CD4-positive, alpha-beta T cell (primary cell): ENCODE measurements at regions not wholly inside any gene's neighbourhood (a gene's known extent, or its start where the extent isn't known, plus 50 kb on each side); places are given as distances from the start of the nearest gene placed in this dataset.

Source experiments
- ATAC-seq: fragments of 200-7000 bp; cut with Tn5 transposase; one replicate; pipeline ENCODE4 v1.10.0; 2022; ENCODE audit warnings: mild to moderate bottlenecking; ENCODE audit not compliant: poor library complexity
- CTCF ChIA-PET: fragments of 350-600 bp; sonication (Branson Sonifier 250); formaldehyde crosslinking; loops from one replicate; lab custom pipeline; 2021; ENCODE audit warnings: antibody characterized with exemption, inconsistent platforms; lab: Charles Lee
- POLR2A ChIA-PET: fragments of 350-600 bp; sonication (Branson Sonifier 250); formaldehyde crosslinking; loops from one replicate; lab custom pipeline; 2021; ENCODE audit warnings: antibody characterized with exemption, inconsistent platforms; lab: Charles Lee
- DNase-seq, 14 experiments: peaks; one replicate each; pipeline ENCODE4 v3.0.0-alpha.2; 2013 to 2020; ENCODE audit warnings: mixed read lengths in 2 of 14
- H3K27ac ChIP-seq, 2 donors: one replicate each; pipeline versions ENCODE4 v1.5.1 to v1.7.0; 2013; ENCODE audit warnings: low read length in 2 of 2, low read depth in 1 of 2, mild to moderate bottlenecking in 1 of 2
- H3K27me3 ChIP-seq, 2 experiments: 1 replicate in 1 of 2; 2 replicates in 1 of 2; pipeline versions ENCODE4 v1.6.1 to v1.7.0; 2013; ENCODE audit warnings: low read length in 2 of 2, control low read depth in 1 of 2, mild to moderate bottlenecking in 1 of 2, moderate library complexity in 1 of 2; ENCODE audit not compliant: insufficient read depth in 2 of 2, control insufficient read depth in 1 of 2
- H3K36me3 ChIP-seq: one replicate; pipeline ENCODE4 v1.6.1; 2013; ENCODE audit warnings: low read length, control low read depth; ENCODE audit not compliant: insufficient read depth
- H3K4me1 ChIP-seq: one replicate; pipeline ENCODE4 v1.6.1; 2013; ENCODE audit warnings: low read length, control low read depth; ENCODE audit not compliant: insufficient read depth
- H3K4me3 ChIP-seq: one replicate; pipeline ENCODE4 v1.5.1; 2013; ENCODE audit warnings: mild to moderate bottlenecking, low read length, moderate library complexity
- H3K9me3 ChIP-seq, 2 experiments: 1 replicate in 1 of 2; 2 replicates in 1 of 2; pipeline versions ENCODE4 v1.6.1 to v1.7.0; 2013; ENCODE audit warnings: low read length in 2 of 2, mild to moderate bottlenecking in 2 of 2, control low read depth in 1 of 2, moderate library complexity in 1 of 2; ENCODE audit not compliant: control insufficient read depth in 1 of 2, insufficient read depth in 1 of 2
- H3K27ac Mint-ChIP-seq: one replicate; pipeline ENCODE4 v1.8.0; 2020; ENCODE audit warnings: mixed read lengths
- H3K27me3 Mint-ChIP-seq: one replicate; pipeline ENCODE4 v1.8.0; 2021; ENCODE audit warnings: mixed read lengths
- H3K36me3 Mint-ChIP-seq: one replicate; pipeline ENCODE4 v1.8.0; 2021; ENCODE audit warnings: low read depth, mixed read lengths
- H3K4me1 Mint-ChIP-seq: one replicate; pipeline ENCODE4 v1.8.0; 2021; ENCODE audit warnings: low read depth, mixed read lengths
- H3K4me3 Mint-ChIP-seq: one replicate; pipeline ENCODE4 v1.8.0; 2020; ENCODE audit warnings: mild to moderate bottlenecking, mixed read lengths
- H3K9me3 Mint-ChIP-seq: one replicate; pipeline ENCODE4 v1.8.0; 2020; ENCODE audit warnings: mixed read lengths
- intact Hi-C, 2 experiments: fragments of 100-400 bp; cut with DNase I in 1 of 2; cut with micrococcal nuclease in 1 of 2; formaldehyde crosslinking; loops; one replicate each; pipeline versions ENCODE4 v1.15.1 to v1.9.0; 2023 to 2025; cut with DNase I, micrococcal nuclease
- TF ChIP-seq, protein P1 (sequence below): fragments of 200-600 bp; IDR thresholded peaks from one replicate; pipeline ENCODE4 v1.8.0; 2022; ENCODE audit warnings: antibody characterized with exemption, mild to moderate bottlenecking

DNA sequence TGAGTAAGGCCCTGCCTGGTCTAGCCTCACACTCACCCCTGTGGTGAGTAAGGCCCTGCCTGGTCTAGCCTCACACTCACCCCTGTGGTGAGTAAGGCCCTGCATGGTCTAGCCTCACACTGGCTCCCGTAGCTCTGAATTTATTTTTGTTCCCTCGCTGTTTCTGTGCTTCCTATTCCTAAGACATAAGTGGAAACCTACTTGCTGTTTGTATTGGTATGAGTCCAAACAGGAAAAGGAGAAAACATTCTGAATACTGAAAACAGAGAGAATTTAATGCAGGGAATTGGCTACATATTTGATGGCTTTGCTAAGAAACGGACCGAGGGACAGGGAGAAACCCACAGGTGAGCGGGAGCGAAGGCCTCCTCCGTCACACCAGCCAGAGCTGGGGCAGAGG lies 267.8 kb downstream of the FOXL1 start:
- Mint-ChIP-seq H3K4me1 (no peaks in the 10 kb centered on the region), H3K36me3 (no peaks in the 10 kb centered on the region)
- TF ChIP-seq, protein P1, sequence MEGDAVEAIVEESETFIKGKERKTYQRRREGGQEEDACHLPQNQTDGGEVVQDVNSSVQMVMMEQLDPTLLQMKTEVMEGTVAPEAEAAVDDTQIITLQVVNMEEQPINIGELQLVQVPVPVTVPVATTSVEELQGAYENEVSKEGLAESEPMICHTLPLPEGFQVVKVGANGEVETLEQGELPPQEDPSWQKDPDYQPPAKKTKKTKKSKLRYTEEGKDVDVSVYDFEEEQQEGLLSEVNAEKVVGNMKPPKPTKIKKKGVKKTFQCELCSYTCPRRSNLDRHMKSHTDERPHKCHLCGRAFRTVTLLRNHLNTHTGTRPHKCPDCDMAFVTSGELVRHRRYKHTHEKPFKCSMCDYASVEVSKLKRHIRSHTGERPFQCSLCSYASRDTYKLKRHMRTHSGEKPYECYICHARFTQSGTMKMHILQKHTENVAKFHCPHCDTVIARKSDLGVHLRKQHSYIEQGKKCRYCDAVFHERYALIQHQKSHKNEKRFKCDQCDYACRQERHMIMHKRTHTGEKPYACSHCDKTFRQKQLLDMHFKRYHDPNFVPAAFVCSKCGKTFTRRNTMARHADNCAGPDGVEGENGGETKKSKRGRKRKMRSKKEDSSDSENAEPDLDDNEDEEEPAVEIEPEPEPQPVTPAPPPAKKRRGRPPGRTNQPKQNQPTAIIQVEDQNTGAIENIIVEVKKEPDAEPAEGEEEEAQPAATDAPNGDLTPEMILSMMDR = no peak

DNA sequence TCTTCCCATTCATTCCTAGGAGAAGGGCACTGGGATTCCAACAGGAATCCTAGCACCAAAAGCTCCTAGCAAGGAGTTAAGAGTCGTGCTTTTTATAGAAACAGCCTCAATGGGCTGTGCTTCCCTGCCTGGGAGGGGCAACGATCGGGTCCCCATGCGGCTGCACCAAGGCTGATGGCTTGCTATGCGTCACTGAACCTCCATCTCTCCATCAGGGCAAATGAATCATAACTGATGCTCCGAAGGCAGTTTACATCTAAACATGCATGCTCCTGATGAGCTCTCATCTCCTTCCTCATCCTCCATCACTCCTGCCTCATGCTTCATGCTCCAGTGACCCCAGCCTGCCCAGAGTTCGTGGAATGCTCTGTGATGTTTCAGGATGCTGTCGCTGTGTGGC lies 270.5 kb downstream of the FOXL1 start:
- Mint-ChIP-seq H3K4me1 (no peaks in the 10 kb centered on the region), H3K27ac (no peak overlapping the region), H3K4me3 (no peak overlapping the region), H3K36me3 (no peaks in the 10 kb centered on the region), H3K27me3 (no peaks in the 10 kb centered on the region), H3K9me3 (no peaks in the 10 kb centered on the region)
- DNase-seq (no peak), ATAC-seq (no peak)
- TF ChIP-seq, protein P1 = no peak
- ChIA-PET CTCF (no interaction called here), POLR2A (no interaction called here)
- Histone ChIP-seq H3K27me3 (peaks cover 0 to 3% of the 10 kb centered on the region in 2 experiments), H3K27ac (no peak overlapping the region), H3K4me1 (no peaks in the 10 kb centered on the region), H3K4me3 (no peak overlapping the region), H3K9me3 (peaks cover 0 to 20% of the 10 kb centered on the region in 2 experiments), H3K36me3 (no peaks in the 10 kb centered on the region)
- intact Hi-C loops = no loop called here

More for the DNA sequence above, 267.8 kb downstream of the FOXL1 start:
- Histone ChIP-seq H3K9me3 (peaks cover 0 to 28% of the 10 kb centered on the region in 2 experiments), H3K4me1 (no peaks in the 10 kb centered on the region), H3K27ac (no peak overlapping the region), H3K4me3 (no peak overlapping the region), H3K27me3 (peaks cover 0 to 3% of the 10 kb centered on the region in 2 experiments), H3K36me3 (no peaks in the 10 kb centered on the region)
- CTCF ChIA-PET = no interaction called here
- POLR2A ChIA-PET = no interaction called here
- H3K27ac Mint-ChIP-seq = no peak overlapping the region
- no peaks in the 10 kb centered on the region for H3K27me3 Mint-ChIP-seq
- DNase-seq (no peak), ATAC-seq (no peak)
- H3K4me3 Mint-ChIP-seq = no peak overlapping the region
- intact Hi-C loops = no loop called here
- H3K9me3 Mint-ChIP-seq = no peaks in the 10 kb centered on the region

DNA sequence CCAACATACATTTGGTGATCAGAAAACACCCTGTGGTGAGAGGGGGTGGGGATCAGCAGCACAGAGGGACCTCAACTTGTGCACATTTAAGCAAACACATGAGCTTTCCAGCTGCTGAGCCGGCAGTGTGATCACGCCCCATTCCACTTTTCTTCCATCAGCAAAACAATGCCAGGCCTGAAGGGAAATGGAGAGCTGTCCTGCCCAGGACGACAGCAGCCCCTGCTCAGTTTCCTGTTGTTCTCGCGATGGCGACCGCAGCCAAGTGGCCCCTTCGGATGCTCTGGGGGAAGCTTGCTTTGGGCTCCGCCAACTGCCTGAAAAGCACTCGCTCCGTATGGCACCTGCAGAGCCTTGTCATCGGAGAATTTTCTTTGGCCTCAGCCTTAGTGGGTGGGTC lies 272.3 kb downstream of the FOXL1 start:
- Mint-ChIP-seq H3K9me3 (no peaks in the 10 kb centered on the region), H3K4me3 (no peak overlapping the region), H3K36me3 (no peaks in the 10 kb centered on the region), H3K27ac (no peak overlapping the region), H3K27me3 (peaks cover 6% of the 10 kb centered on the region), H3K4me1 (no peaks in the 10 kb centered on the region)
- no peaks in the 10 kb centered on the region for H3K4me1 ChIP-seq
- H3K27me3 ChIP-seq = peaks cover 0 to 3% of the 10 kb centered on the region in 2 experiments
- peaks cover 0 to 10% of the 10 kb centered on the region in 2 experiments for H3K9me3 ChIP-seq
- TF ChIP-seq, protein P1 = no peak
- H3K36me3 ChIP-seq = no peaks in the 10 kb centered on the region
- no peak for DNase-seq
- ChIA-PET POLR2A (no interaction called here), CTCF (no interaction called here)
- ATAC-seq = no peak
- intact Hi-C loops = no loop called here
- no peak overlapping the region for H3K4me3 ChIP-seq
- no peak overlapping the region for H3K27ac ChIP-seq
